IMR-90 (cell line): ENCODE measurements at regions not wholly inside any gene's neighbourhood (a gene's known extent, or its start where the extent isn't known, plus 50 kb on each side); places are given as distances from the start of the nearest gene placed in this dataset.

Experiments
- ATAC-seq: fragments of 200-7000 bp; cut with Tn5 transposase; 2 replicates; pipeline ENCODE4 v1.9.1; 2020; ENCODE audit warnings: low read depth, mild to moderate bottlenecking, moderate library complexity
- BruUV-seq: library from RNA; stranded (reverse); fragments of 400-500 nt; replicated peaks from 2 replicates; lab custom pipeline; 2021; lab: Mats Ljungman, UMichigan
- CTCF ChIA-PET: fragments of 300-600 bp; formaldehyde crosslinking; extraction: SDS; loops from one replicate; lab custom pipeline; 2021; ENCODE audit warnings: antibody characterized with exemption; lab: Yijun Ruan, JAX
- POLR2A ChIA-PET: fragments of 300-600 bp; sonication (Branson Sonifier 250); formaldehyde crosslinking; loops from one replicate; lab custom pipeline; 2022; ENCODE audit warnings: antibody characterized with exemption; ENCODE audit not compliant: unreplicated experiment; lab: Charles Lee
- DNase-seq: peaks from one replicate; pipeline ENCODE4 v3.0.0; 2013
- H2AFZ ChIP-seq: replicated peaks from 2 replicates; pipeline ENCODE3; 2013; ENCODE audit warnings: low read length, mild to moderate bottlenecking; ENCODE audit not compliant: poor library complexity
- H2AK5ac ChIP-seq: 2 replicates; pipeline ENCODE4 v1.6.1; 2013; ENCODE audit warnings: low read depth, low read length, inconsistent platforms
- H2AK9ac ChIP-seq: replicated peaks from 2 replicates; pipeline ENCODE3; 2013; ENCODE audit warnings: mild to moderate bottlenecking, low read depth, low read length, moderate library complexity; ENCODE audit not compliant: poor library complexity
- H2BK120ac ChIP-seq: 2 replicates; pipeline ENCODE4 v1.6.1; 2013; ENCODE audit warnings: low read depth, low read length, inconsistent platforms
- H2BK15ac ChIP-seq: 3 replicates; pipeline ENCODE4 v1.6.1; 2013; ENCODE audit warnings: low read depth, low read length, inconsistent platforms
- H2BK20ac ChIP-seq: 2 replicates; pipeline ENCODE4 v1.6.1; 2013; ENCODE audit warnings: low read depth, mild to moderate bottlenecking, inconsistent platforms, low read length, moderate library complexity
- H2BK5ac ChIP-seq: 2 replicates; pipeline ENCODE4 v1.6.1; 2013; ENCODE audit warnings: mild to moderate bottlenecking, low read depth, low read length, inconsistent platforms; ENCODE audit not compliant: poor library complexity, severe bottlenecking
- H3K14ac ChIP-seq: replicated peaks from 2 replicates; pipeline ENCODE4 v1.6.1; 2013; ENCODE audit warnings: low read depth, low read length, inconsistent platforms
- H3K18ac ChIP-seq: 2 replicates; pipeline ENCODE4 v1.6.1; 2013; ENCODE audit warnings: low read depth, low read length, control low read depth
- H3K23ac ChIP-seq: 2 replicates; pipeline ENCODE4 v1.6.1; 2013; ENCODE audit warnings: low read depth, low read length, inconsistent platforms
- H3K27ac ChIP-seq: 2 replicates; pipeline ENCODE4 v1.5.1; 2013; ENCODE audit warnings: mild to moderate bottlenecking, control low read depth, low read length; ENCODE audit not compliant: insufficient read depth
- H3K27me3 ChIP-seq: 2 replicates; pipeline ENCODE4 v1.6.1; 2013; ENCODE audit warnings: low read length; ENCODE audit not compliant: control insufficient read depth, insufficient read depth
- H3K36me3 ChIP-seq: 2 replicates; pipeline ENCODE4 v1.6.1; 2013; ENCODE audit warnings: low read length, mixed read lengths; ENCODE audit not compliant: control insufficient read depth, insufficient read depth
- H3K4ac ChIP-seq: 2 replicates; pipeline ENCODE4 v1.6.1; 2013; ENCODE audit warnings: low read depth, low read length, inconsistent platforms
- H3K4me1 ChIP-seq: 2 replicates; pipeline ENCODE4 v1.6.1; 2013; ENCODE audit warnings: low read length, mixed read lengths; ENCODE audit not compliant: control insufficient read depth, insufficient read depth
- H3K4me2 ChIP-seq: 2 replicates; pipeline ENCODE4 v1.6.1; 2013; ENCODE audit warnings: low read depth, mild to moderate bottlenecking, control low read depth, low read length, moderate library complexity
- H3K4me3 ChIP-seq: 2 replicates; pipeline ENCODE4 v1.5.1; 2013; ENCODE audit warnings: low read depth, mild to moderate bottlenecking, control low read depth, low read length, moderate library complexity; ENCODE audit not compliant: insufficient read depth
- H3K56ac ChIP-seq: 2 replicates; pipeline ENCODE4 v1.6.1; 2013; ENCODE audit warnings: low read length, inconsistent platforms; ENCODE audit not compliant: insufficient read depth; ENCODE audit errors: extremely low read depth
- H3K79me1 ChIP-seq, 2 experiments: 2 replicates each; pipeline ENCODE4 v1.6.1; 2013; ENCODE audit warnings: low read length in 2 of 2, inconsistent platforms in 1 of 2, low read depth in 1 of 2
- H3K9ac ChIP-seq: 2 replicates; pipeline ENCODE4 v1.6.1; 2013; ENCODE audit warnings: low read depth, low read length, control low read depth
- H3K9me1 ChIP-seq: 2 replicates; pipeline ENCODE4 v1.6.1; 2013; ENCODE audit warnings: low read length, inconsistent platforms; ENCODE audit not compliant: insufficient read depth
- H3K9me3 ChIP-seq: 2 replicates; pipeline ENCODE4 v1.6.1; 2013; ENCODE audit warnings: low read length; ENCODE audit not compliant: control insufficient read depth, insufficient read depth
- H4K20me1 ChIP-seq: 2 replicates; pipeline ENCODE4 v1.6.1; 2013; ENCODE audit warnings: low read length, inconsistent platforms; ENCODE audit not compliant: insufficient read depth
- H4K5ac ChIP-seq: 2 replicates; pipeline ENCODE4 v1.6.1; 2013; ENCODE audit warnings: mild to moderate bottlenecking, low read depth, low read length, control low read depth
- H4K8ac ChIP-seq, 2 experiments: 2 replicates each; pipeline ENCODE4 v1.6.1; 2013; ENCODE audit warnings: low read depth in 2 of 2, low read length in 2 of 2, control low read depth in 1 of 2, inconsistent platforms in 1 of 2
- H4K91ac ChIP-seq: 2 replicates; pipeline ENCODE4 v1.6.1; 2013; ENCODE audit warnings: low read depth, low read length, inconsistent platforms; ENCODE audit not compliant: insufficient read depth
- BHLHE40 ChIP-seq: fragments of 150-350 bp; IDR thresholded peaks from 2 replicates; pipeline ENCODE4 v1.6.1; 2016; ENCODE audit warnings: mild to moderate bottlenecking, low read depth, low read length
- CEBPB ChIP-seq: IDR thresholded peaks from 2 replicates; pipeline ENCODE4 v1.6.1; 2012; ENCODE audit warnings: low read depth, low read length, improper control_type of control experiment
- CHD1 ChIP-seq: IDR thresholded peaks from 2 replicates; pipeline ENCODE4 v1.6.1; 2012; ENCODE audit warnings: low read depth, low read length, improper control_type of control experiment
- CTCF ChIP-seq: conservative IDR thresholded peaks from 2 replicates; pipeline ENCODE4 v1.5.1; 2012; ENCODE audit warnings: mild to moderate bottlenecking, low read depth, low read length, improper control_type of control experiment
- FOS ChIP-seq: fragments of 150-350 bp; IDR thresholded peaks from 2 replicates; pipeline ENCODE4 v1.6.1; 2016; ENCODE audit warnings: low read depth, low read length
- MAFK ChIP-seq: IDR thresholded peaks from 2 replicates; pipeline ENCODE4 v1.6.1; 2012; ENCODE audit warnings: low read depth, low read length, improper control_type of control experiment
- MAZ ChIP-seq: IDR thresholded peaks from 2 replicates; pipeline ENCODE4 v1.6.1; 2012; ENCODE audit warnings: low read depth, mild to moderate bottlenecking, low read length, improper control_type of control experiment, moderate library complexity, borderline replicate concordance
- MXI1 ChIP-seq: IDR thresholded peaks from 2 replicates; pipeline ENCODE4 v1.6.1; 2012; ENCODE audit warnings: low read depth, mild to moderate bottlenecking, low read length, moderate library complexity, borderline replicate concordance
- NFE2L2 ChIP-seq: fragments of 150-350 bp; IDR thresholded peaks from 2 replicates; pipeline ENCODE4 v1.6.1; 2016; ENCODE audit warnings: low read depth, mild to moderate bottlenecking, low read length
- POLR2A ChIP-seq: IDR thresholded peaks from 2 replicates; pipeline ENCODE4 v1.6.1; 2012; ENCODE audit warnings: mild to moderate bottlenecking, low read depth, low read length
- RAD21 ChIP-seq: IDR thresholded peaks from 2 replicates; pipeline ENCODE4 v1.6.1; 2012; ENCODE audit warnings: low read length, improper control_type of control experiment
- RCOR1 ChIP-seq: IDR thresholded peaks from 2 replicates; pipeline ENCODE4 v1.6.1; 2012; ENCODE audit warnings: mild to moderate bottlenecking, low read length, improper control_type of control experiment; ENCODE audit not compliant: insufficient replicate concordance
- RFX5 ChIP-seq: IDR thresholded peaks from 2 replicates; pipeline ENCODE4 v1.8.0; 2012; ENCODE audit warnings: low read depth, mild to moderate bottlenecking, low read length, moderate library complexity
- SMC3 ChIP-seq: fragments of 150-350 bp; IDR thresholded peaks from 2 replicates; pipeline ENCODE4 v1.6.1; 2016; ENCODE audit warnings: low read depth, mild to moderate bottlenecking, antibody characterized with exemption, low read length, moderate library complexity
- WGBS, 2 experiments: methylation state at CpG; one replicate each; pipeline versions ENCODE4 v1.1.5 to v1.1.7; 2013; ENCODE audit warnings: missing lambda C conversion rate in 2 of 2; ENCODE audit not compliant: insufficient read length in 1 of 2; ENCODE audit errors: extremely low coverage in 2 of 2; 5-methylcytosine and 5-hydroxymethylcytosine counted together
- dilution Hi-C: fragments of 300-500 bp; cut with HindIII; formaldehyde crosslinking; loops from one replicate; pipeline ENCODE4 v1.14.3; 2018; ENCODE audit warnings: low sequenced_read_pairs; ENCODE audit not compliant: unreplicated experiment
- in situ Hi-C: fragments of 300-500 bp; cut with MboI; formaldehyde crosslinking; loops from 3 replicates; pipeline ENCODE4 v1.14.3; 2019; ENCODE audit warnings: low sequenced_read_pairs, inconsistent platforms, mixed read lengths
- intact Hi-C: fragments of 100-400 bp; cut with micrococcal nuclease; formaldehyde crosslinking; loops from 2 replicates; pipeline ENCODE4 v1.10.0; 2022
- TF ChIP-seq, protein P1 (sequence below): fragments of 150-350 bp; IDR thresholded peaks from 2 replicates; pipeline ENCODE4 v1.6.1; 2016; ENCODE audit warnings: low read depth, mild to moderate bottlenecking, low read length, moderate library complexity, borderline replicate concordance
- TF ChIP-seq, protein P2 (sequence below): fragments of 150-350 bp; IDR thresholded peaks from 2 replicates; pipeline ENCODE4 v1.6.1; 2017; ENCODE audit warnings: mild to moderate bottlenecking, antibody characterized with exemption, low read length, low read depth

DNA sequence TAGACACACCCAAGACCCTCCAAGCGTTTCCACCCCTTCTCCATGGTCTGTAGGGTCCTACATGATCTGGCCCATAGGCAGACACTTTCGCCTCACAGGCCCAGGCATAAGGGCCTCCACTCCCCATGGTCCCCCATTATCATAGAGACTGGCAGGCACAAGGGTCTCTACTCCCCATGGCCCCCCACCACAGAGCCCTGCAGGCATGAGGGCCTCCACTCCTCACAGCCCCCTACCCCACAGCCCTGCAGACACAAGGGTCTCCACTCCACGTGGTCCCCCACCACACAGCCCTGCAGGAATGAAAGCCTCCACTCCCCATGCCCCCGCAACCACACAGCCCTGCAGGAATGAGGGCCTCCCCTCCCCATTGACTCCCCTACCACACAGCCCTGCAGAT lies 159.7 kb upstream of the AGAP1 start:
- no peak overlapping the region for H3K4me2 ChIP-seq
- no peak overlapping the region for H2BK120ac ChIP-seq
- H3K4ac ChIP-seq: no peak overlapping the region
- H3K4me3 ChIP-seq: no peak overlapping the region
- no peak overlapping the region; the same call in 1 of the 2 replicates for H2AK5ac ChIP-seq
- H4K8ac ChIP-seq: no peak overlapping the region
- intact Hi-C loops: no loop called here
- H3K79me1 ChIP-seq: no peaks in the 10 kb centered on the region
- no peak overlapping the region for H2AFZ ChIP-seq
- no peak overlapping the region for H4K5ac ChIP-seq
- H3K9me1 ChIP-seq: 0 out of 2 replicates have a peak, but pooled peaks cover 3% of the 10 kb centered on the region
- H3K27me3 ChIP-seq: peaks cover 34% of the 10 kb centered on the region
- no peaks in the 10 kb centered on the region for H3K4me1 ChIP-seq
- no peak overlapping the region for H3K14ac ChIP-seq
- no peak overlapping the region for H2BK20ac ChIP-seq
- 0% methylated on average over 1 of the region's 4 CpGs; no CpG with 5 or more reads in 1 of the 2 experiments for WGBS, 2 experiments
- H3K27ac ChIP-seq: no peak overlapping the region
- no peak for ATAC-seq
- ChIA-PET CTCF (no interaction called here), POLR2A (no interaction called here)
- in situ Hi-C loops: no loop called here
- H3K23ac ChIP-seq: no peak overlapping the region
- no peak overlapping the region for H2AK9ac ChIP-seq
- dilution Hi-C loops: no loop called here
- H3K9ac ChIP-seq: no peak overlapping the region
- BruUV-seq: no TSS peak
- H4K20me1 ChIP-seq: no peaks in the 10 kb centered on the region
- H2BK15ac ChIP-seq: no peak overlapping the region
- H4K91ac ChIP-seq: no peak overlapping the region
- no peak overlapping the region for H3K56ac ChIP-seq
- H3K18ac ChIP-seq: no peak overlapping the region
- peaks cover 14% of the 10 kb centered on the region for H3K9me3 ChIP-seq
- H2BK5ac ChIP-seq: no peak overlapping the region
- H3K36me3 ChIP-seq: no peaks in the 10 kb centered on the region
- TF ChIP-seq RCOR1 (no peak), MAFK (no peak), MXI1 (no peak), FOS (no peak), POLR2A (no peak), CTCF (no peak), BHLHE40 (no peak), CHD1 (no peak), RFX5 (no peak), NFE2L2 (no peak), CEBPB (no peak), RAD21 (no peak), SMC3 (no peak), MAZ (no peak)
- TF ChIP-seq, protein P1, sequence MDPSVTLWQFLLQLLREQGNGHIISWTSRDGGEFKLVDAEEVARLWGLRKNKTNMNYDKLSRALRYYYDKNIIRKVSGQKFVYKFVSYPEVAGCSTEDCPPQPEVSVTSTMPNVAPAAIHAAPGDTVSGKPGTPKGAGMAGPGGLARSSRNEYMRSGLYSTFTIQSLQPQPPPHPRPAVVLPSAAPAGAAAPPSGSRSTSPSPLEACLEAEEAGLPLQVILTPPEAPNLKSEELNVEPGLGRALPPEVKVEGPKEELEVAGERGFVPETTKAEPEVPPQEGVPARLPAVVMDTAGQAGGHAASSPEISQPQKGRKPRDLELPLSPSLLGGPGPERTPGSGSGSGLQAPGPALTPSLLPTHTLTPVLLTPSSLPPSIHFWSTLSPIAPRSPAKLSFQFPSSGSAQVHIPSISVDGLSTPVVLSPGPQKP: no peak
- TF ChIP-seq, protein P2, sequence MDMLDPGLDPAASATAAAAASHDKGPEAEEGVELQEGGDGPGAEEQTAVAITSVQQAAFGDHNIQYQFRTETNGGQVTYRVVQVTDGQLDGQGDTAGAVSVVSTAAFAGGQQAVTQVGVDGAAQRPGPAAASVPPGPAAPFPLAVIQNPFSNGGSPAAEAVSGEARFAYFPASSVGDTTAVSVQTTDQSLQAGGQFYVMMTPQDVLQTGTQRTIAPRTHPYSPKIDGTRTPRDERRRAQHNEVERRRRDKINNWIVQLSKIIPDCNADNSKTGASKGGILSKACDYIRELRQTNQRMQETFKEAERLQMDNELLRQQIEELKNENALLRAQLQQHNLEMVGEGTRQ: no peak
- no peak for DNase-seq
